GM12892 (cell line): ENCODE measurements at regions not wholly inside any gene's neighbourhood (a gene's known extent, or its start where the extent isn't known, plus 50 kb on each side); places are given as distances from the start of the nearest gene placed in this dataset.

Experiments used
- POLR2A ChIP-seq: IDR thresholded peaks from 2 replicates; pipeline ENCODE4 v1.6.1; 2011; ENCODE audit warnings: low read depth, low read length, control low read depth
- POLR2AphosphoS5 ChIP-seq: IDR thresholded peaks from 2 replicates; pipeline ENCODE4 v1.6.1; 2011; ENCODE audit warnings: low read depth, low read length, control low read depth

- no peak for TF ChIP-seq POLR2A
- TF ChIP-seq POLR2AphosphoS5: no peak
These were observed 109.1 kb downstream of the HAUS1 start for GRCh38 chr18:46213295-46213694.
